GM12872 (cell line): ENCODE measurements at regions not wholly inside any gene's neighbourhood (a gene's known extent, or its start where the extent isn't known, plus 50 kb on each side); places are given as distances from the start of the nearest gene placed in this dataset.

Experiments used
- CTCF ChIP-seq: IDR thresholded peaks from 3 replicates; pipeline ENCODE4 v1.5.1; 2011; ENCODE audit warnings: low read depth, mild to moderate bottlenecking, low read length, moderate library complexity; ENCODE audit not compliant: insufficient read depth

GRCh38 chr2:167579826-167580225 lies 667.6 kb downstream of the STK39 start:
- TF ChIP-seq CTCF: no peak

GRCh38 chr2:167575276-167575675 lies 672.1 kb downstream of the STK39 start:
- TF ChIP-seq CTCF: no peak

GRCh38 chr2:167572883-167573619 lies 674.3 kb downstream of the STK39 start:
- TF ChIP-seq CTCF: no peak

GRCh38 chr2:167570370-167570769 lies 677.0 kb downstream of the STK39 start:
- no peak for TF ChIP-seq CTCF

- TF ChIP-seq CTCF: no peak
Measured at GRCh38 chr2:167555098-167555720, 666.9 kb downstream of the XIRP2 start.

GRCh38 chr2:167553635-167554034 lies 665.4 kb downstream of the XIRP2 start:
- TF ChIP-seq CTCF: no peak

- TF ChIP-seq CTCF: no peak
Measured at GRCh38 chr2:167551416-167551815, 663.1 kb downstream of the XIRP2 start.
